ENCODE measurements at regions not wholly inside any gene's neighbourhood (a gene's known extent, or its start where the extent isn't known, plus 50 kb on each side); places are given as distances from the start of the nearest gene placed in this dataset.

DNA sequence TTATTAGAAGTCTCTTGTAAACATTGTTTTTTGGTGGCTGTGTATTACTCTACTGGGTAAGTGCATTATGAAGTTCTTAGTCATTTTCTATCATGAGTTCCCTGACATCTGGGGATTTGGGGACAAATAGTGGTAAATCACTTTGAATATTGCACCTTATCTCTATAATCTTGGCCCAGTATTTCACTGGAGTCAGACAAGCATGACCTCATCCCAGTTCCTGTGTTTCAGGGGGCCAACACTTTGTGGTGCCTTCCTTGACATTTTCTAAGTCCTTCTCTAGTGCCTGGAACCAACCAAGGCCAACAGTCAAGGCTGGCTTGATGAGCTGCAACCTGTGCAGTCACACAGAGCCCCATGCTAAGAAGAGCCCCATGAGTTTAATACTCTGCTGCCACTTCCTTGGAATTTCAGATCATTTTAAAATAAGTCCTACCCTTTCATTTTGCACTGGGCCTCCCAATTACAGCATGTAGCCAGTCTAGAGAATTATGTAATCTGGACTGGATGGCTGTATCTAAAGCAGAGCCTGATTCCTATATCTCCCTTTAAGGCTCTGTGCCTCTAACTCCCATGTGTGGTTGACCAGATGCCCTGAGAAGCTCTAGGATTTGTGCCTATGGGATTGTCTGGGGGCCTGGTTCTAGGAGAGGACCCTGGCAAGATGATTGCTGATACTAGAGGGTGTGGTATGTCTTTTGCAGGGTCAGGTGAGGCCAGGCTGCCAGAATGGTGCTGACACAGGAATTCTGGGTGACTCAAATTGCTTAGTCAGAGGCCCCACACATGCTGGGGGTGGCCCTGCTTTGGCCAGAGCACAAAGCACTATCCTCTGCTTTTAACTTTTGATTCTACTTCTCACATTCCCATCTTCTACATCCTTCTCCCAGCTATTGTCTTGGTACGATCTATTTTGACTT, 319.6 kb upstream of the TBC1D5 start:
- TF ChIP-seq, protein P1, sequence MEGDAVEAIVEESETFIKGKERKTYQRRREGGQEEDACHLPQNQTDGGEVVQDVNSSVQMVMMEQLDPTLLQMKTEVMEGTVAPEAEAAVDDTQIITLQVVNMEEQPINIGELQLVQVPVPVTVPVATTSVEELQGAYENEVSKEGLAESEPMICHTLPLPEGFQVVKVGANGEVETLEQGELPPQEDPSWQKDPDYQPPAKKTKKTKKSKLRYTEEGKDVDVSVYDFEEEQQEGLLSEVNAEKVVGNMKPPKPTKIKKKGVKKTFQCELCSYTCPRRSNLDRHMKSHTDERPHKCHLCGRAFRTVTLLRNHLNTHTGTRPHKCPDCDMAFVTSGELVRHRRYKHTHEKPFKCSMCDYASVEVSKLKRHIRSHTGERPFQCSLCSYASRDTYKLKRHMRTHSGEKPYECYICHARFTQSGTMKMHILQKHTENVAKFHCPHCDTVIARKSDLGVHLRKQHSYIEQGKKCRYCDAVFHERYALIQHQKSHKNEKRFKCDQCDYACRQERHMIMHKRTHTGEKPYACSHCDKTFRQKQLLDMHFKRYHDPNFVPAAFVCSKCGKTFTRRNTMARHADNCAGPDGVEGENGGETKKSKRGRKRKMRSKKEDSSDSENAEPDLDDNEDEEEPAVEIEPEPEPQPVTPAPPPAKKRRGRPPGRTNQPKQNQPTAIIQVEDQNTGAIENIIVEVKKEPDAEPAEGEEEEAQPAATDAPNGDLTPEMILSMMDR (IDR thresholded peaks at IDR 0.05 in 4 of 5, conservative IDR thresholded peaks at IDR 0.05 in 1 of 5), result no peak
- no peak for TF ChIP-seq POLR2A (IDR thresholded peaks at IDR 0.05)
- Histone ChIP-seq H3K27ac (no peak overlapping the region), H3K4me1 (no peaks in the 10 kb centered on the region), H3K27me3 (no peaks in the 10 kb centered on the region), H3K36me3 (no peaks in the 10 kb centered on the region), H3K9me3 (no peaks in the 10 kb centered on the region), H3K4me3 (no peak overlapping the region)
- intact Hi-C loops (cut with DNase I; ENCODE audit: low total_unique reads) (no loop called here), in situ Hi-C loops (cut with MboI; ENCODE audit: low sequenced_read_pairs in 4 of 4) (no loop called here)
- DNase-seq (no peak), ATAC-seq (no peak)

DNA sequence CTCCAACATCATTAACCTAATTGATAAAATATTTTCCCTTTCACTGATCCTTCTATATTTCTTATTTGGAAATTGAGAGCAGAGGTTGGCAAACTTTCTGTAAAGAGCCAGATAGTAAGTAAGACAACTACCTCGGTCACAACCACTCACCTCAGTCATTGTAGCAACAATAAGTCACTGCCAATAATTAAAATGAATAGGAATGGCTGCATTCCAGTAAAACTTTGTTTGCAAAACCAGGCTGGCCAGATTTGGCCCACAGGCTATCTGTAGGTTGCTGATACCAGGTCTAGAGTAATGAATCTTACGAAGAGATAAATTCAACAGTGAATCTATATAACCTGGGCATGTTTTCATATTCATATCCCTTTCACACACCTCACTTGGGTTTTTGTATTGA, 316.2 kb upstream of the TBC1D5 start:
- Histone ChIP-seq H3K27ac (no peak overlapping the region), H3K27me3 (no peaks in the 10 kb centered on the region), H3K4me3 (no peak overlapping the region), H3K36me3 (no peaks in the 10 kb centered on the region), H3K4me1 (no peaks in the 10 kb centered on the region), H3K9me3 (no peaks in the 10 kb centered on the region)
- in situ Hi-C loops (cut with MboI; ENCODE audit: low sequenced_read_pairs in 4 of 4) (no loop called here), intact Hi-C loops (cut with DNase I; ENCODE audit: low total_unique reads) (no loop called here)
- no peak for DNase-seq
- no peak for ATAC-seq
- no peak for TF ChIP-seq POLR2A (IDR thresholded peaks at IDR 0.05)

DNA sequence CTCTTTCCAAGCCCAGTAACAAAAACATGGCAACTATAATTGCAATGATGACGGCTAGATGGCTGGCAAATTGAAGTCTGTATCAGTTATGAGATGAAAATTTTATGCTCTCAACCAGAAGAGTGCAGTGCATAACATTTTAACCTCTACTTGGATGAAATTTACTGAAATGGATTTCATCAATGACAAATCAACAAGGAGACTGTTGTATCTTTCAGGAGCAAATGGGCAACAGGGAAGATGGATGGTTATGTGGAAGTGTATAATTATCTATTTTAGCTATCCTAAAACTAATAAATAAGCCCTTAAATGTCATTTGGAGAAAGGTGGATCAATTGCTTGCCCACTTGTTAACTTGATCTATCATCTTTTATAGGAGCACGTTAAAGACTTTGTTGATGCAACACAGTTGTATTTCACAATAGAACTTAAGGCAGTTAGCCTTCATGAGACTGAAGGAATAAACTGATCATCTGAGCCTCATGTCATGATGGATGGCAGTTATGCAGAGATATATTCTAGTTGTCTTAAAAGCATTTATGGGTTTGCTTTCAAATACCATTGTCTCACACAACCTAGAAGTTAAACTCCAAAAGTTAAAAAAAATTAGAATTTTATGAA, 315.1 kb upstream of the TBC1D5 start:
- intact Hi-C loops (cut with DNase I; ENCODE audit: low total_unique reads) (no loop called here), in situ Hi-C loops (cut with MboI; ENCODE audit: low sequenced_read_pairs in 4 of 4) (no loop called here)
- Histone ChIP-seq H3K9me3 (no peaks in the 10 kb centered on the region), H3K4me3 (no peak overlapping the region), H3K36me3 (no peaks in the 10 kb centered on the region), H3K27me3 (no peaks in the 10 kb centered on the region), H3K4me1 (no peaks in the 10 kb centered on the region), H3K27ac (no peak overlapping the region)
- DNase-seq, result no peak
- no peak for TF ChIP-seq POLR2A (IDR thresholded peaks at IDR 0.05)
- TF ChIP-seq, protein P1 (IDR thresholded peaks at IDR 0.05 in 4 of 5, conservative IDR thresholded peaks at IDR 0.05 in 1 of 5), result no peak
- ATAC-seq, result no peak

DNA sequence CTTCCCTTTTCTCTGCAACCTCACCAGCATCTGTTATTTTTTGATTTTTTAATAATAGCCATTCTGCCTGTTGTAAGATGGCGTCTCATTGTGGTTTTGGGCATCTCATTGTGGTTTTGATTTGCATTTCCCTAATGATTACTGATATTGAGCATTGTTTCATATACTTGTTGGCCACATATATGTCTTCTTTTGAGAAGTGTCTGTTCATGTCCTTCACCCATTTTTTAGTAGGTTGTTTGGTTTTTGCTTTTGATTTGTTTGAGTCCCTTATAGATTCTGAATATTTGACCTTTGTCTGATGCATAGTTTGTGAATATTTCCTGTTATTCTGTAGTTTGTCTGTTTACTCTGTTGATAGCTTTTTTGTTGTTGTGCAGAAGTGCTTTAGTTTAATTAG, 312.2 kb upstream of the TBC1D5 start:
- Histone ChIP-seq H3K9me3 (no peaks in the 10 kb centered on the region), H3K27me3 (no peaks in the 10 kb centered on the region), H3K4me1 (no peaks in the 10 kb centered on the region), H3K27ac (no peak overlapping the region), H3K4me3 (no peak overlapping the region), H3K36me3 (no peaks in the 10 kb centered on the region)
- DNase-seq (no peak), ATAC-seq (no peak)
- in situ Hi-C loops (cut with MboI; ENCODE audit: low sequenced_read_pairs in 4 of 4) (no loop called here), intact Hi-C loops (cut with DNase I; ENCODE audit: low total_unique reads) (no loop called here)
- no peak for TF ChIP-seq POLR2A (IDR thresholded peaks at IDR 0.05)
- TF ChIP-seq, protein P1 (IDR thresholded peaks at IDR 0.05 in 4 of 5, conservative IDR thresholded peaks at IDR 0.05 in 1 of 5), result no peak

DNA sequence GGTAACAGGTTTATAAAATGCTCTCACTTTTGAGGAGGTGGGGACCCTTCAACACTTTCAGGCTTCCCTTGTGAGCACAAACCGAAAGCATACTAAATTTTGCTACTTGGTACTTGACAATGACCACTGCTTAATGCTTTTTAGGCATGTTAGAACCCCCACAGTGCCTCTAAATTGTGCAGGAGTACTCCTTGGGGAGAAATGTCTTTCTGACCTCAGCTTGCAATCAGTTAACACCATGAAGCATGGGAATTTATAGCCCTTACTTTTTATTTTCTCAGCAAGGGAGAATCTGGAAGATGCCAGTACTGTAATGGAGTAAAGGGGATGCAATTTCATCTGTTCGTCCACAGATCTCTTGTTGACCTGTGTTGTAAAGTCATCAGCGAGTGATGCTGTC, 308.9 kb upstream of the TBC1D5 start:
- in situ Hi-C loops (cut with MboI; ENCODE audit: low sequenced_read_pairs in 4 of 4) (no loop called here), intact Hi-C loops (cut with DNase I; ENCODE audit: low total_unique reads) (no loop called here)
- Histone ChIP-seq H3K4me1 (no peaks in the 10 kb centered on the region), H3K4me3 (no peak overlapping the region), H3K9me3 (no peaks in the 10 kb centered on the region), H3K27me3 (no peaks in the 10 kb centered on the region), H3K27ac (no peak overlapping the region), H3K36me3 (no peaks in the 10 kb centered on the region)
- DNase-seq (no peak), ATAC-seq (no peak)
- TF ChIP-seq POLR2A (IDR thresholded peaks at IDR 0.05), result no peak
- TF ChIP-seq, protein P1 (IDR thresholded peaks at IDR 0.05 in 4 of 5, conservative IDR thresholded peaks at IDR 0.05 in 1 of 5), result no peak
